Umbilical cord (tissue), 1 donor: ENCODE measurements at regions not wholly inside any gene's neighbourhood (a gene's known extent, or its start where the extent isn't known, plus 50 kb on each side); places are given as distances from the start of the nearest gene placed in this dataset.
A peak's percentile ranks its signal among the peaks of the same experiment; 100 is the strongest.

Source experiments
- DNase-seq: peaks from one replicate; pipeline ENCODE4 v3.0.0-alpha.2; 2015; ENCODE audit warnings: low spot score

DNA sequence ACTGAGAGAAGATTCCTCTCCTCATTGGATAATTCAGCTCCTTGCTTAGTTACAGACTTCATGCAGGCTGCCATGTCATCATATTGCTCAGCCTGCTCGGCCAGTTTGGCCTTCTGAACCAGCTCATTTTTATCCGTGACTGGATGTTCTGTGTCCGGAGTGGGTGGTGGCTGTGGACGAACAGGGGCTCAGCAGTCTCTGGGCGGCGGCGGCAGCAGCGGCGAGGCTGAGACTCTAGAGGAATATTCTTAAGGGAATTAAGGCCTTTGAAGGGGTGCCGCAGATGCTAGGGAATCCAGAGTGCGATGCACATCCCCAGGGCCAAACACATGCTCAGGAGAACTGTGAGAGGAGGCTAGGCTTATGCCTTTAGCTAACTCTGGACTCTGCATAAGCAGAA is 97.9 kb upstream of the GYPC start:
- no peak for DNase-seq

DNA sequence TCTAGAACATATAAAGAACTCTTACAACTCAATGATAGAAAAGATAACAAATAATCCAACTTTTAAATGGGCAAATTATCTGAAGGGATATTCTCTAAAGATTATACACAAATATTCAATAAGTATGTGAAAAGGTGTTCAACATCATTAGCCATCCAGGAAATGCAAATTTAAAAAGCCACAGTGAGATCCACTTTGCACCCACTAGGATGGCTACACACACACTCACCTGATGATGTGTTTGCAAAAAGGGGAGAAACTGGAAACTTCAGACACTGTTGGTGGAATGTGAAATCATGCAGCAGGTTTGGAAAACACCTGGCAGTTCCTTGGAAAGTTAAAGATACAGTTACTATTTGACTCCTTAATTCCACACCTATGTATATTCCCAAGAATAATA is 87.2 kb upstream of the GYPC start:
- no peak for DNase-seq

GRCh38 chr2:126571403-126571802 is 84.6 kb upstream of the GYPC start:
- no peak for DNase-seq

DNA sequence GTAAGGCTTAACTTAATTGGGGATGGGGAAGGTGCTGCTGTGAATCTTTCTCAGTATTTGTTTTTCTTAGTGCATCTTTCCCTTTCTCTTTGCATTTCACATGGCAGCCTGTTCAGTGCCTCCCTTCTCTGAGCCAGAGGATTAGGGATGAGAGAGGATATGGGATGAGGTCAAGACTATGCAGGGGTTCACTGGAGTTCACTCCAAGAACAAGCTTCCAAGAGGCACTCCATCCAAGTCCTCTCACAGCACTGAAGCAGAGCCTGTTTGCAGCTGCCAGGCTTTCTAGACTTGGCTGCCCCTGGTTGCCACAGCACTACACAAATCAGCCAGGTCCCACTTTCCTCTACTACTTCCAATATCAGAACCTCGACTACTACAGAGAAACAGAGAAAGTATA is 80.3 kb upstream of the GYPC start:
- peak; percentile 77 for DNase-seq

DNA sequence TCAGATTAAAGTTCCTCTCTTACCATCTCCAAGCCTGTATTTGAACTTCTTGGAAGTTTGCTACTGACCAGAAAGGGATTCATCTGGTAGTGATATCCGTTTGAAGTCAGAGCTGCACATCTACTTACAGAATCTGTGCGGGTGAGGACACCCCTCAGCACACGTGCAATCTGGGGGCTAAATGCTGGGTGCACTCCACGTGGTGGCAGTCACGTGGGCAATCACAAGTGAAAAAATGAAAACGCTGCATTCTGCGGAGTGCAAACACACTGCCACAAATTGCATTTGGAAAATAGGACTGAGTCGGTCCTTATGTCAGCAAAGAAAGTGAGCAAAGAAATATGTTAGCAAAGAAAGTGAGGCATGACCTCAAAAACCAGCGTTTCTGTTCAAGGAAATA is 76.1 kb upstream of the GYPC start:
- no peak for DNase-seq

DNA sequence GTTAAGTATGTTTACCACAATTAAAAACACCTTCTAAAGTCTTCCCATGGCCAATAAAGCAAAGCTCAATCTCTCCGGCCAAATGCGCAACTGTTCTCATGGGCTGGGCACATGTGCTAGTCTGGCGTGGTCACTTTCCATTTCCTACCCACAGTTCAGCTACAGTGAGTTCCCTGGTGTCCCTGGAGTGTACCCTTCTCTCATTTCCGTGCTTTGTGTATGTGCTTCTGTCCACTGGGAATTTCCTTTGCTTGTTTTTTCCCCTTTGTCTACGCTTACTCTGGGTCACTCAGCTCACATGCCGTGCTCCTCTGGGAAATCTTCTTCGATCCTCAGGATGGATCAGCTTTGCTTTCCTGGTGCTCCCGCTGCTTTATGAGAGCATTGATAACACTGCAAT is 69.6 kb upstream of the GYPC start:
- no peak for DNase-seq

GRCh38 chr2:126599062-126599461 is 56.9 kb upstream of the GYPC start:
- no peak for DNase-seq

GRCh38 chr2:126600742-126601141 is 55.2 kb upstream of the GYPC start:
- no peak for DNase-seq

DNA sequence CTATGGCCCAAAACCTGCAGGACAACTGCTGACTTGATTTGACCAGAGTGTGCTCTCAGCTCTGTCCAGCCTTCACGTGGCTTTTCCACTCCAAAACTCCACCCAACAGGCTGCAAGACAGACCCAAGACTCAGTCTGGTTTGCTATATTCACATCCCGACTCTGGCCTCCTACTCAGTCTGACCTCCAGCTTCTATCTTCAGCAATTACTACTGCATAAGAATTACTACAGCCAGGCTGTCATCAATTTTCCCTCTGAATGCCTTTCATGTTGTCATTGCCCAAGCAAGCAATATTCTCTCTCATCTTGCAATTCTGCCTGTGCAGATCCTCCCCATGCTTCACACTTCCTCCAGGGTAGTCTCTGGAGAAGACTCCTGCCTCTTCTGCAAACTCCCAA is 53.6 kb upstream of the GYPC start:
- no peak for DNase-seq
